BJ (cell line): ENCODE measurements at regions not wholly inside any gene's neighbourhood (a gene's known extent, or its start where the extent isn't known, plus 50 kb on each side); places are given as distances from the start of the nearest gene placed in this dataset.

Experiments
- CTCF ChIA-PET: fragments of 350-600 bp; formaldehyde crosslinking; extraction: SDS; loops from one replicate; lab custom pipeline; 2021; ENCODE audit warnings: antibody characterized with exemption, inconsistent platforms; lab: Yijun Ruan, JAX
- POLR2A ChIA-PET: fragments of 300-600 bp; sonication (Branson Sonifier 250); formaldehyde crosslinking; extraction: SDS; loops from one replicate; lab custom pipeline; 2021; ENCODE audit warnings: antibody characterized with exemption; lab: Charles Lee
- DNase-seq: peaks from one replicate; pipeline ENCODE4 v3.0.0-alpha.2; 2011; ENCODE audit warnings: low read depth
- H3K27me3 ChIP-seq: 2 replicates; pipeline ENCODE4 v1.6.0; 2011; ENCODE audit warnings: low read length; ENCODE audit not compliant: control insufficient read depth, insufficient read depth
- H3K36me3 ChIP-seq: 2 replicates; pipeline ENCODE4 v1.5.1; 2011; ENCODE audit warnings: low read length; ENCODE audit not compliant: control insufficient read depth, insufficient read depth
- H3K4me3 ChIP-seq: 2 replicates; pipeline ENCODE4 v1.5.1; 2011; ENCODE audit warnings: low read depth, mild to moderate bottlenecking, control low read depth, low read length
- CTCF ChIP-seq: IDR thresholded peaks from 2 replicates; pipeline ENCODE4 v1.5.1; 2011; ENCODE audit warnings: low read depth, mild to moderate bottlenecking, control low read depth, inconsistent platforms, low read length, moderate library complexity; ENCODE audit not compliant: insufficient read depth

- Histone ChIP-seq H3K27me3 (no peaks in the 10 kb centered on the region), H3K36me3 (no peaks in the 10 kb centered on the region), H3K4me3 (no peak overlapping the region)
- ChIA-PET CTCF (no interaction called here), POLR2A (no interaction called here)
- TF ChIP-seq CTCF: no peak
- DNase-seq: peak; percentile 34
These were observed 384.5 kb upstream of the HSF2 start for GRCh38 chr6:122014961-122015360.

- ChIA-PET CTCF (no interaction called here), POLR2A (no interaction called here)
- H3K36me3 ChIP-seq: no peaks in the 10 kb centered on the region
- H3K4me3 ChIP-seq: no peak overlapping the region
- no peak for TF ChIP-seq CTCF
- H3K27me3 ChIP-seq: no peaks in the 10 kb centered on the region
- no peak for DNase-seq
These were observed 378.7 kb upstream of the HSF2 start for GRCh38 chr6:122020588-122021264.

DNA sequence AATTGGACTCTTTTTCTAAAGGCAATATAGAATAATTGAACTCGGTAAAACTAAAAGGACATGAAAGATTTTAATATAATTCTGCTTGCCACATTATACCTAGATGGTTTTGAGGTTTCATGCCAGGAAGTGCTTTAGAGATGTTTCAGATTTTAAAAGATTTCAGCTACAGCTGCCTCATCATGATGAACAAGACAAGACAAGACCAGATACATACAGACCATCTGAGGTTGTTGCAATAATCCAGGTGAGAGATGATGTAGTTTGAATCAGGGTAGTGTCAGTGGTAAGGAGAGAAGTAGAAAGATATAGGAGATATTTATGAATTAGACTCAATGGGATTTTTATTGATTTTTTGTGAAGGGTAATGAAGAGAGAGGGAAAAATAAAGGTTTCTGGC is 374.3 kb upstream of the HSF2 start:
- H3K27me3 ChIP-seq: no peaks in the 10 kb centered on the region
- CTCF ChIA-PET: interaction anchor here (1.0 kb wide), 1 partner anchor 594 kb away, joined by 7 read pairs; no protein-coding TSS in a partner anchor
- DNase-seq: no peak
- no peak overlapping the region for H3K4me3 ChIP-seq
- TF ChIP-seq CTCF: no peak
- POLR2A ChIA-PET: no interaction called here
- H3K36me3 ChIP-seq: no peaks in the 10 kb centered on the region

DNA sequence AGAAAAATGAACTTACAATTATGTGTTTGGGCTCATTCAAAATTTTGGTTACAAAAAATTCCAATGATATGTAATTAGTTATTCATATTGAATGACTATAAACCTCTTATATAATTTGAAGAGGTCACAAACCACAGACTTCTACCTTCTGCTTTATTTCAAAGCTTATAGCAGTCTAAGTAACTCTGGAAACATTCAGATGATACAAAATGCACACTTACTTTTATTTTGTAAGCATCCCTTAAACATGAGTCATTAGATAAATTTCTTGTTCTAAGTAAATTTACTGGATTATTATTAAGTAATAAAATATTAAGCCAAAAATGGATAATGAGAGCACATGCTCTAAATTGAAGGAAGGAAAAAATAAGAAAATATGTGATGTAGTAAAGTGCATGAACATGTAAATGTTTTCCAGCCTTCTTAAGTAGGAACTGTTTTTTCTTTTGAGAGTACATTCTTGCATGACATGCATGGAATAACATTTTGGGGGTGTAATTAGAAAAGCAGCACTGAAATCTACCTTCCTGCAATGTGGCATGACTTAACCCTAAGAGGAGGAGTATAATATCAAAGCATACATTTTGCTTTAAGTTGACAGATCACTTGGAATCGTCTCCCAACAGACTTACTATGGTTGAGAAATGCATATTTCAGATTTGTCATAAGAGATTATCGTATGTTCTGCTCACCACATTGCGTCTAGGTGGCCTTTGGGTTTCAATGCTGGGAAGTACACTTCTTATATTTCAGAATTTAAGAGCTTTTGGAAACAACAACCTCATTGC is 372.7 kb upstream of the HSF2 start:
- CTCF ChIA-PET: interaction anchor here (1.2 to 1.4 kb wide), 2 partner anchors 11 to 13 kb away, joined by 3 to 4 read pairs; no protein-coding TSS in a partner anchor
- TF ChIP-seq CTCF: no peak
- POLR2A ChIA-PET: no interaction called here

GRCh38 chr6:122028933-122029522 is 370.4 kb upstream of the HSF2 start:
- Histone ChIP-seq H3K4me3 (no peak overlapping the region), H3K36me3 (no peaks in the 10 kb centered on the region), H3K27me3 (no peaks in the 10 kb centered on the region)
- POLR2A ChIA-PET: no interaction called here
- DNase-seq: no peak
- CTCF ChIA-PET: no interaction called here
- TF ChIP-seq CTCF: no peak

More for the DNA sequence above, 372.7 kb upstream of the HSF2 start:
- DNase-seq: no peak
- Histone ChIP-seq H3K27me3 (no peaks in the 10 kb centered on the region), H3K36me3 (no peaks in the 10 kb centered on the region), H3K4me3 (no peak overlapping the region)
